ENCODE measurements at regions not wholly inside any gene's neighbourhood (a gene's known extent, or its start where the extent isn't known, plus 50 kb on each side); places are given as distances from the start of the nearest gene placed in this dataset.

DNA sequence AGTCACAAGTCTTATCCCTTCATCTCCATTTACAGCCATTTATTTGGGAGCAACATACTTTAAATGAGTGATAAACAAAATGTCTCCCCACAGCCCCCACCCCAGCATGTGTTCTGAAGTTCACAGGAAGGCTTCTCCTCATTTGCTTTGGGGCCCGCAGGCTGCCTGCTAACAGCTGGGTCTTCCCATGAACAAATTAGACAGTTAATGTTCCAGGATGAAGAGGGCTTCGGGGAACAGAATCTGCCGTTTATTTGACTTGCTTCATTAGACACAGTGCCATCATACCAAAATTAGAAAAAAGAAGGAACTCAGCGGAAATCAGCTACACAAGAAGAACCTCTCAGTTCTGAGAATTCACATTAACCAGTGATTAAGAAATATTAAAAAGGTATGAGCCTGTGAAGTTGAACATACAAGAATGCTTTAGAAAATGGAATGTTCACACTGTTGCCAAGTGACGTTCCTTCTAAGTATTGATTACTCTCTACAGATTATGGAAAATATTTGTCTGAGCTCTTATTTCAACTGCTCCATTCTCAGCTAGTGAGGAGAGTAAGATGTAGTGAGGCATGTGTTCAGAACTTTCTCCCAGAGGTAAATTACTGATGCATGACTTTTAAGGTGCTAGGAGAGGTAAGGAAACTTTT, 107.5 kb upstream of the THBS1 start:
- intact Hi-C loops (cut with DNase I): loop anchor here (2.0 kb wide), 1 partner anchor 107 kb away; the partner anchor contains the start of gene THBS1
- TF ChIP-seq POLR2A (IDR thresholded peaks at IDR 0.05) (no peak), POLR2AphosphoS5 (IDR thresholded peaks at IDR 0.05; ENCODE audit: insufficient read depth in 1 of 2, low read depth in 1 of 2) (peak in 1 of 2 donors; percentile 4)
- TF ChIP-seq, protein P1, sequence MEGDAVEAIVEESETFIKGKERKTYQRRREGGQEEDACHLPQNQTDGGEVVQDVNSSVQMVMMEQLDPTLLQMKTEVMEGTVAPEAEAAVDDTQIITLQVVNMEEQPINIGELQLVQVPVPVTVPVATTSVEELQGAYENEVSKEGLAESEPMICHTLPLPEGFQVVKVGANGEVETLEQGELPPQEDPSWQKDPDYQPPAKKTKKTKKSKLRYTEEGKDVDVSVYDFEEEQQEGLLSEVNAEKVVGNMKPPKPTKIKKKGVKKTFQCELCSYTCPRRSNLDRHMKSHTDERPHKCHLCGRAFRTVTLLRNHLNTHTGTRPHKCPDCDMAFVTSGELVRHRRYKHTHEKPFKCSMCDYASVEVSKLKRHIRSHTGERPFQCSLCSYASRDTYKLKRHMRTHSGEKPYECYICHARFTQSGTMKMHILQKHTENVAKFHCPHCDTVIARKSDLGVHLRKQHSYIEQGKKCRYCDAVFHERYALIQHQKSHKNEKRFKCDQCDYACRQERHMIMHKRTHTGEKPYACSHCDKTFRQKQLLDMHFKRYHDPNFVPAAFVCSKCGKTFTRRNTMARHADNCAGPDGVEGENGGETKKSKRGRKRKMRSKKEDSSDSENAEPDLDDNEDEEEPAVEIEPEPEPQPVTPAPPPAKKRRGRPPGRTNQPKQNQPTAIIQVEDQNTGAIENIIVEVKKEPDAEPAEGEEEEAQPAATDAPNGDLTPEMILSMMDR (IDR thresholded peaks at IDR 0.05): no peak
- DNase-seq (ENCODE audit: extremely low spot score in 2 of 2): no peak
- H3K9me3 ChIP-seq: no peaks in the 10 kb centered on the region
- no peak overlapping the region for H3K4me3 ChIP-seq
- H3K4me1 ChIP-seq: peaks cover 8% of the 10 kb centered on the region
- H3K27me3 ChIP-seq: no peaks in the 10 kb centered on the region
- peak overlapping the region; percentile 74 for H3K27ac ChIP-seq
- no peaks in the 10 kb centered on the region for H3K36me3 ChIP-seq

DNA sequence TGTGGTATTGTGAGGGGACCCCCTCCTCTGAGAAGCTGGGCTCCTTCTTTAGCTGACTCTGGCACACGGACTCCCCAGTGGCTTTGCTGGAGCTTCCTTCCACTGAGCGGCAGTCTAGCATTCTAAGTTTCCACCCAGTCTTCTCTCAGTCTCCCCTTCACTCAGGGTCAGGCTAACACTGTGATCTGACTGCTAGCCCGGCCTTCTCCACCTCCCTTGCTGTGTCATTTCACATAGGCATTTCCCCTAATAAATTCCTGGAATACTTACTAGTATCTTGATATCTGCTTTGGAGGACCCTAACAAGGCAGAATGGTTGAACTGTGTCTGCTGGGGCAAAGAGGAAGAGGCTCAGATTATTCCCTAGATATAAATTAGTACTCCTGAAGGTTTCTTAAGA, 106.2 kb upstream of the THBS1 start:
- Histone ChIP-seq H3K27ac (peak overlapping the region; percentile 74), H3K4me3 (no peak overlapping the region), H3K27me3 (no peaks in the 10 kb centered on the region), H3K36me3 (no peaks in the 10 kb centered on the region), H3K4me1 (peaks cover 8% of the 10 kb centered on the region), H3K9me3 (no peaks in the 10 kb centered on the region)
- no peak for DNase-seq (ENCODE audit: extremely low spot score in 2 of 2)
- TF ChIP-seq, protein P1 (IDR thresholded peaks at IDR 0.05): no peak
- TF ChIP-seq POLR2A (IDR thresholded peaks at IDR 0.05) (no peak), POLR2AphosphoS5 (IDR thresholded peaks at IDR 0.05; ENCODE audit: insufficient read depth in 1 of 2, low read depth in 1 of 2) (no peak)
- intact Hi-C loops (cut with DNase I): no loop called here

DNA sequence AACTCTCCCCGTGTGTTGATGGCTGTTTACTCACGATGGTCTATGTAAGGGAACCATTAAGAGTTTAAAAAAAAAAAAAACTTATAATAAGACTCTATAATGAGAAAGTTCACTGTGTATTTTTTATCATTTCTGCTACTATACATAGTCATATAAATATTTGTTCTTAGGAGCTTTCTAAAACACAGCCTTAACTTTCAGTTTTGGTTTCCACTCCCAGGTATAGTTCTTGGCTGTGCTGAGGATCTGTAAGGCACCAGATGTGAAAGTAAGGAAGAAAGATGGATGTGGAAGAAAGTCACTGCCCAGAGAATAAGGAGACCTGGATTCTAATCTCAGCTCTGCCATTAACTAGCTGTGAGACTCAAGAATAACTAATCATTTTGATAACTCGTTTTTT, 101.9 kb upstream of the THBS1 start:
- Histone ChIP-seq H3K4me3 (no peak overlapping the region), H3K36me3 (no peaks in the 10 kb centered on the region), H3K9me3 (no peaks in the 10 kb centered on the region), H3K4me1 (no peaks in the 10 kb centered on the region), H3K27ac (no peak overlapping the region), H3K27me3 (no peaks in the 10 kb centered on the region)
- TF ChIP-seq, protein P1 (IDR thresholded peaks at IDR 0.05): no peak
- no peak for TF ChIP-seq POLR2AphosphoS5 (IDR thresholded peaks at IDR 0.05; ENCODE audit: insufficient read depth in 1 of 2, low read depth in 1 of 2)
- no peak for TF ChIP-seq POLR2A (IDR thresholded peaks at IDR 0.05)
- no peak for DNase-seq (ENCODE audit: extremely low spot score in 2 of 2)
- intact Hi-C loops (cut with DNase I): no loop called here

DNA sequence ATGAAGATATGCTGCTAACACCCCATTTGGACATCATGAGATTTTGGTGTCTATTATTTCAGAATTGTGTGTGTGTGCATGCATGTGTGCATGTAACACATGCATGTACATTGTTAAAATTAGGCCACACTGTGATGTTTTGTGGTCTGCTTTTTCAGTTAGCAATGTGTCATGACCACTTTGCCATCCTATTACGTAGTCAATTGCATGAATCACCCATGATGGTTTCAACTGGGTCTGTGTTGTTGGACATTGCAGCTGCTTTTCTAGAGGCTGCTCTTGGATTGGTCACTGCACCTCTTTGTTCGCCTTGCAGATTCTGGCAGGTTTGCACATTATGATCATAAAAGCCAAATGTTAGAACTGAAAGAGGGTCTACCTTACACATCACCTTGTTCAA, 101.0 kb upstream of the THBS1 start:
- intact Hi-C loops (cut with DNase I): no loop called here
- DNase-seq (ENCODE audit: extremely low spot score in 2 of 2): no peak
- TF ChIP-seq POLR2A (IDR thresholded peaks at IDR 0.05): no peak
- no peak for TF ChIP-seq POLR2AphosphoS5 (IDR thresholded peaks at IDR 0.05; ENCODE audit: insufficient read depth in 1 of 2, low read depth in 1 of 2)
- TF ChIP-seq, protein P1 (IDR thresholded peaks at IDR 0.05): no peak

DNA sequence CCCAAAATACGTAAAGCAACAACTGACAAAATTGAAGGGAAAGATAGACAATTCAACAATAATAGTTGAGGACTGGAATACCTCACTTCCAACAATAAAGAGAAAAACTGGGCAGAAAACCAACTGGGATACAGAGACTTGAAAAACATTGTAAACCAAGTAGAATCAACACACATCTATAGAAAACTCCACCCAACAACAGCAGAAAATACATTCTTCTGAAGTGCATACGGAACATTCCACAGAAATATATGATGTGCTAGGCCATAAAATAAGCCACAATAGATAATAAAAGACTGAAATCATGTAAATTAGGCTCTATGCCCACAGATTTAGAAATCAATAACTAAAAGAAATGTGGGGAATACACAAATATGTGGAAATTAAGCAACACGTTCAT, 98.4 kb upstream of the THBS1 start:
- no peak overlapping the region for H3K27ac ChIP-seq
- no peaks in the 10 kb centered on the region for H3K36me3 ChIP-seq
- DNase-seq (ENCODE audit: extremely low spot score in 2 of 2): no peak
- no peak for TF ChIP-seq POLR2A (IDR thresholded peaks at IDR 0.05)
- TF ChIP-seq POLR2AphosphoS5 (IDR thresholded peaks at IDR 0.05; ENCODE audit: insufficient read depth in 1 of 2, low read depth in 1 of 2): no peak
- TF ChIP-seq, protein P1 (IDR thresholded peaks at IDR 0.05): no peak
- no peaks in the 10 kb centered on the region for H3K27me3 ChIP-seq
- H3K9me3 ChIP-seq: no peaks in the 10 kb centered on the region
- intact Hi-C loops (cut with DNase I): no loop called here
- no peak overlapping the region for H3K4me3 ChIP-seq
- H3K4me1 ChIP-seq: peaks cover 13% of the 10 kb centered on the region

More for the DNA sequence above, 101.0 kb upstream of the THBS1 start:
- Histone ChIP-seq H3K36me3 (no peaks in the 10 kb centered on the region), H3K9me3 (no peaks in the 10 kb centered on the region), H3K27me3 (no peaks in the 10 kb centered on the region), H3K27ac (no peak overlapping the region), H3K4me1 (no peaks in the 10 kb centered on the region), H3K4me3 (no peak overlapping the region)

Measured in vagina (tissue), 2 donors.